Activated CD8-positive, alpha-beta memory T cell treated with anti-CD3 and anti-CD28 coated beads, Interleukin-2, amount 50 U/mL, for 24 hours (primary cell): ENCODE measurements at regions not wholly inside any gene's neighbourhood (a gene's known extent, or its start where the extent isn't known, plus 50 kb on each side); places are given as distances from the start of the nearest gene placed in this dataset.
"Not testable (repeated sequence)": the region's sequence is repeated elsewhere in the genome, so short reads cannot be mapped to it uniquely, and the experiment has no call there.

Source experiments
- DNase-seq: peaks from one replicate; pipeline ENCODE4 v3.0.0-alpha.2; 2020; ENCODE audit errors: extremely low read depth

GRCh38 chr11:112310848-112311247 is 50.2 kb upstream of the PLET1 start:
- DNase-seq: no peak

- DNase-seq: no peak
These were observed 54.5 kb upstream of the PLET1 start for GRCh38 chr11:112315057-112315720.

GRCh38 chr11:112315861-112316739 is 55.4 kb upstream of the PLET1 start:
- no peak for DNase-seq

- no peak for DNase-seq
These were observed 56.3 kb upstream of the PLET1 start for GRCh38 chr11:112316971-112317370.

GRCh38 chr11:112318184-112318591 is 57.5 kb upstream of the PLET1 start:
- DNase-seq: no peak

GRCh38 chr11:112318661-112319060 is 58.0 kb upstream of the PLET1 start:
- no peak for DNase-seq

- no peak for DNase-seq
These were observed 60.0 kb upstream of the PLET1 start for GRCh38 chr11:112320668-112321067.

- no peak for DNase-seq
These were observed 61.0 kb upstream of the PLET1 start for GRCh38 chr11:112321501-112322172.

GRCh38 chr11:112322173-112322790 is 61.6 kb upstream of the PLET1 start:
- DNase-seq: no peak

GRCh38 chr11:112334381-112334780 is 73.7 kb upstream of the PLET1 start:
- no peak for DNase-seq

GRCh38 chr11:112336356-112336886 is 75.8 kb upstream of the PLET1 start:
- DNase-seq: no peak

GRCh38 chr11:112339566-112339965 is 78.9 kb upstream of the PLET1 start:
- no peak for DNase-seq

- DNase-seq: no peak
These were observed 82.8 kb upstream of the PLET1 start for GRCh38 chr11:112343368-112344039.

- no peak for DNase-seq
These were observed 83.4 kb upstream of the PLET1 start for GRCh38 chr11:112344040-112344413.

GRCh38 chr11:112345166-112345565 is 84.5 kb upstream of the PLET1 start:
- DNase-seq: no peak

- no peak for DNase-seq
These were observed 85.0 kb upstream of the PLET1 start for GRCh38 chr11:112345706-112346105.

GRCh38 chr11:112346586-112346985 is 85.9 kb upstream of the PLET1 start:
- no peak for DNase-seq

GRCh38 chr11:112348480-112349029 is 87.9 kb upstream of the PLET1 start:
- DNase-seq: no peak

- DNase-seq: not testable (repeated sequence)
These were observed 90.8 kb upstream of the PLET1 start for GRCh38 chr11:112351423-112351822.

- no peak for DNase-seq
These were observed 92.2 kb upstream of the PLET1 start for GRCh38 chr11:112352907-112353306.

- no peak for DNase-seq
These were observed 93.7 kb upstream of the PLET1 start for GRCh38 chr11:112354364-112354763.
